GM12878 (cell line): ENCODE measurements at regions not wholly inside any gene's neighbourhood (a gene's known extent, or its start where the extent isn't known, plus 50 kb on each side); places are given as distances from the start of the nearest gene placed in this dataset.

Experiments
- ATAC-seq: fragments of 200-7000 bp; cut with Tn5 transposase; 3 replicates; pipeline ENCODE4 v1.9.1; 2020; ENCODE audit warnings: mild to moderate bottlenecking, moderate library complexity
- BruUV-seq: library from RNA; stranded (reverse); fragments of 400-500 nt; replicated peaks from 2 replicates; lab custom pipeline; 2021; lab: Mats Ljungman, UMichigan
- CTCF ChIA-PET: fragments of 300-600 bp; sonication (Branson Sonifier 250); formaldehyde crosslinking; extraction: SDS; loops from one replicate; lab custom pipeline; 2021; ENCODE audit warnings: inconsistent platforms; lab: Yijun Ruan, JAX
- POLR2A ChIA-PET: fragments of 350-600 bp; formaldehyde crosslinking; extraction: SDS; loops from one replicate; lab custom pipeline; 2021; ENCODE audit warnings: inconsistent platforms; lab: Charles Lee
- RAD21 ChIA-PET: fragments of 300-600 bp; sonication (Branson Sonifier 250); formaldehyde crosslinking; loops from one replicate; lab custom pipeline; 2023; ENCODE audit warnings: antibody characterized with exemption; ENCODE audit not compliant: unreplicated experiment; lab: Charles Lee
- SMC1A ChIA-PET: fragments of 300-600 bp; sonication (Branson Sonifier 250); formaldehyde crosslinking; loops from one replicate; lab custom pipeline; 2023; ENCODE audit not compliant: unreplicated experiment, uncharacterized antibody; lab: Charles Lee
- DNase-seq: peaks from one replicate; pipeline ENCODE4 v3.0.0-alpha.2; 2011; ENCODE audit warnings: low read depth, low spot score
- FAIRE-seq: peaks from 3 replicates; lab custom pipeline; 2011; peaks lifted over from hg19 to GRCh38; lab: Jason Lieb, UNC
- H2AFZ ChIP-seq: 2 replicates; pipeline ENCODE4 v1.6.0; 2011; ENCODE audit warnings: low read depth, low read length, control low read depth; ENCODE audit not compliant: control insufficient read depth
- H3K27ac ChIP-seq: 2 replicates; pipeline ENCODE4 v1.5.1; 2011; ENCODE audit warnings: control low read depth; ENCODE audit not compliant: control insufficient read depth, insufficient read depth
- H3K27me3 ChIP-seq, 2 experiments: replicated peaks in 1 of 2; 2 replicates each; pipeline versions ENCODE4 v1.6.0 to v1.6.1; 2011; ENCODE audit warnings: low read length in 1 of 2; ENCODE audit not compliant: control insufficient read depth in 2 of 2, insufficient read depth in 2 of 2
- H3K36me3 ChIP-seq, 2 experiments: 2 replicates each; pipeline ENCODE4 v1.5.1; 2011; ENCODE audit warnings: low read length in 1 of 2; ENCODE audit not compliant: control insufficient read depth in 2 of 2, insufficient read depth in 2 of 2
- H3K4me1 ChIP-seq: 2 replicates; pipeline ENCODE4 v1.6.1; 2011; ENCODE audit warnings: mild to moderate bottlenecking, low read length, moderate library complexity, mixed read lengths; ENCODE audit not compliant: control insufficient read depth, insufficient read depth
- H3K4me2 ChIP-seq: 2 replicates; pipeline ENCODE4 v1.6.0; 2011; ENCODE audit warnings: control low read depth; ENCODE audit not compliant: control insufficient read depth, insufficient read depth
- H3K4me3 ChIP-seq: fragments of 200-600 bp; sonication (generic); 2 replicates; pipeline ENCODE4 v1.5.1; 2016
- H3K79me2 ChIP-seq: 2 replicates; pipeline ENCODE4 v1.6.0; 2011; ENCODE audit warnings: low read length; ENCODE audit not compliant: control insufficient read depth, insufficient read depth
- H3K9ac ChIP-seq: 2 replicates; pipeline ENCODE4 v1.8.0; 2011; ENCODE audit warnings: low read length, control low read depth, mixed read lengths; ENCODE audit not compliant: control insufficient read depth, insufficient read depth
- H3K9me3 ChIP-seq: replicated peaks from 3 replicates; pipeline ENCODE4 v1.5.1; 2011; ENCODE audit warnings: mild to moderate bottlenecking, low read length; ENCODE audit not compliant: control insufficient read depth, insufficient read depth
- H4K20me1 ChIP-seq: 2 replicates; pipeline ENCODE4 v1.6.0; 2011; ENCODE audit not compliant: control insufficient read depth, insufficient read depth
- ATF3 ChIP-seq: IDR thresholded peaks from 2 replicates; pipeline ENCODE4 v1.6.1; 2011; ENCODE audit warnings: low read depth, mild to moderate bottlenecking, low read length, moderate library complexity, borderline replicate concordance; ENCODE audit errors: extremely low read depth
- BHLHE40 ChIP-seq, 2 experiments: fragments of 450-650 bp in 1 of 2; IDR thresholded peaks; 2 replicates each; pipeline ENCODE4 v1.6.1; 2011 to 2017; ENCODE audit warnings: low read depth in 2 of 2, borderline replicate concordance in 1 of 2, improper control_type of control experiment in 1 of 2, low read length in 1 of 2, mild to moderate bottlenecking in 1 of 2
- CEBPZ ChIP-seq: fragments of 150-350 bp; IDR thresholded peaks from 2 replicates; pipeline ENCODE4 v1.6.1; 2016; ENCODE audit warnings: low read depth, low read length
- E4F1 ChIP-seq: fragments of 450-650 bp; IDR thresholded peaks from 2 replicates; pipeline ENCODE4 v1.6.1; 2018; ENCODE audit warnings: borderline replicate concordance, mild to moderate bottlenecking; ENCODE audit not compliant: partially characterized antibody
- EZH2 ChIP-seq: IDR thresholded peaks from 2 replicates; pipeline ENCODE4 v1.6.1; 2012; ENCODE audit warnings: low read depth, mild to moderate bottlenecking, control low read depth, inconsistent platforms, low read length, borderline replicate concordance; ENCODE audit not compliant: control insufficient read depth
- MEF2A ChIP-seq: IDR thresholded peaks from 2 replicates; pipeline ENCODE4 v1.6.1; 2011; ENCODE audit warnings: low read depth, mild to moderate bottlenecking, low read length, moderate library complexity; ENCODE audit not compliant: insufficient read depth
- POU2F2 ChIP-seq: IDR thresholded peaks from 3 replicates; pipeline ENCODE4 v1.6.1; 2011; ENCODE audit warnings: low read depth, mild to moderate bottlenecking, low read length, borderline replicate concordance
- SIX5 ChIP-seq: IDR thresholded peaks from 2 replicates; pipeline ENCODE4 v1.6.1; 2011; ENCODE audit warnings: mild to moderate bottlenecking, low read depth, low read length, moderate library complexity; ENCODE audit not compliant: severe bottlenecking
- YBX1 ChIP-seq: fragments of 450-650 bp; IDR thresholded peaks from 2 replicates; pipeline ENCODE4 v1.6.1; 2016; ENCODE audit warnings: antibody characterized with exemption
- ZBTB11 ChIP-seq: fragments of 450-650 bp; formaldehyde crosslinking; IDR thresholded peaks from 2 replicates; pipeline ENCODE4 v1.5.0; 2022; ENCODE audit warnings: mild to moderate bottlenecking, missing genetic modification characterization
- in situ Hi-C: fragments of 300-500 bp; cut with MboI; formaldehyde crosslinking; loops from 9 replicates; pipeline ENCODE4 v1.14.3; 2018; ENCODE audit warnings: mixed read lengths
- intact Hi-C: fragments of 100-400 bp; cut with micrococcal nuclease; formaldehyde crosslinking; loops from one replicate; pipeline ENCODE4 v1.14.2; 2022; ENCODE audit not compliant: unreplicated experiment

- no peak for ATAC-seq
- no peak overlapping the region for H3K27ac ChIP-seq
- ChIA-PET RAD21 (no interaction called here), CTCF (no interaction called here), SMC1A (no interaction called here), POLR2A (no interaction called here)
- DNase-seq = no peak
- no peak for FAIRE-seq
- TF ChIP-seq E4F1 = no peak
- no peak for TF ChIP-seq ATF3
- TF ChIP-seq CEBPZ = no peak
- TF ChIP-seq ZBTB11 (CRISPR knock-in tag) = no peak
- TF ChIP-seq MEF2A = no peak
- TF ChIP-seq POU2F2 = no peak
- TF ChIP-seq BHLHE40 (IDR thresholded peaks at IDR 0.05; ENCODE audit: borderline replicate concordance in 1 of 2, low read depth in 2 of 2, low read length in 1 of 2) = no peak
- TF ChIP-seq EZH2 = no peak
- TF ChIP-seq YBX1 = no peak
- no peak for TF ChIP-seq SIX5
- no peak overlapping the region for H2AFZ ChIP-seq
- no peaks in the 10 kb centered on the region for H4K20me1 ChIP-seq
- no peaks in the 10 kb centered on the region for H3K9me3 ChIP-seq
- in situ Hi-C loops (no loop called here), intact Hi-C loops (no loop called here)
- H3K79me2 ChIP-seq = no peaks in the 10 kb centered on the region
- no peak overlapping the region for H3K4me3 ChIP-seq
- H3K4me2 ChIP-seq = no peak overlapping the region
- BruUV-seq = no TSS peak
- no peaks in the 10 kb centered on the region for H3K4me1 ChIP-seq
- H3K9ac ChIP-seq = no peak overlapping the region
- H3K27me3 ChIP-seq = no peaks in the 10 kb centered on the region
- no peaks in the 10 kb centered on the region for H3K36me3 ChIP-seq
Observed at GRCh38 chr5:155661859-155662258, 648.3 kb downstream of the KIF4B start.
